Erythroblast (primary cell): ENCODE measurements at regions not wholly inside any gene's neighbourhood (a gene's known extent, or its start where the extent isn't known, plus 50 kb on each side); places are given as distances from the start of the nearest gene placed in this dataset.

ENCODE experiments used
- GATA1 ChIP-seq: IDR thresholded peaks from 2 replicates; pipeline ENCODE4 v1.6.1; 2011; ENCODE audit warnings: low read depth, mild to moderate bottlenecking, control low read depth, low read length, moderate library complexity
- POLR2A ChIP-seq: IDR thresholded peaks from 2 replicates; pipeline ENCODE4 v1.6.1; 2011; ENCODE audit warnings: mild to moderate bottlenecking, low read length

GRCh38 chr14:22255017-22255950 is 333.7 kb downstream of the DAD1 start:
- TF ChIP-seq POLR2A (no peak), GATA1 (no peak)
